GM18858 (cell line): ENCODE measurements at regions not wholly inside any gene's neighbourhood (a gene's known extent, or its start where the extent isn't known, plus 50 kb on each side); places are given as distances from the start of the nearest gene placed in this dataset.

Experiments used
- ATAC-seq: cut with Tn5 transposase; IDR thresholded peaks from one replicate; pipeline ENCODE4 v1.9.1; 2021; ENCODE audit not compliant: unreplicated experiment

GRCh38 chr5:158308429-158309025 is 449.6 kb upstream of the CLINT1 start:
- no peak for ATAC-seq

- ATAC-seq = no peak
These were observed 446.9 kb upstream of the CLINT1 start for GRCh38 chr5:158305861-158306260.

GRCh38 chr5:158304607-158305006 is 445.7 kb upstream of the CLINT1 start:
- ATAC-seq = no peak

GRCh38 chr5:158303883-158304282 is 444.9 kb upstream of the CLINT1 start:
- ATAC-seq = no peak

- no peak for ATAC-seq
These were observed 444.3 kb upstream of the CLINT1 start for GRCh38 chr5:158303275-158303674.

GRCh38 chr5:158302029-158302428 is 443.1 kb upstream of the CLINT1 start:
- no peak for ATAC-seq

- no peak for ATAC-seq
These were observed 442.2 kb upstream of the CLINT1 start for GRCh38 chr5:158301186-158301585.

GRCh38 chr5:158300256-158300655 is 441.3 kb upstream of the CLINT1 start:
- no peak for ATAC-seq

- no peak for ATAC-seq
These were observed 438.1 kb upstream of the CLINT1 start for GRCh38 chr5:158297002-158297527.

GRCh38 chr5:158294701-158295100 is 435.8 kb upstream of the CLINT1 start:
- no peak for ATAC-seq

GRCh38 chr5:158292981-158293380 is 434.0 kb upstream of the CLINT1 start:
- no peak for ATAC-seq

GRCh38 chr5:158289967-158290366 is 431.0 kb upstream of the CLINT1 start:
- no peak for ATAC-seq

- ATAC-seq = no peak
These were observed 429.3 kb upstream of the CLINT1 start for GRCh38 chr5:158288272-158288657.

GRCh38 chr5:158287643-158288271 is 428.8 kb upstream of the CLINT1 start:
- no peak for ATAC-seq

GRCh38 chr5:158286827-158287226 is 427.9 kb upstream of the CLINT1 start:
- ATAC-seq = no peak

- no peak for ATAC-seq
These were observed 426.8 kb upstream of the CLINT1 start for GRCh38 chr5:158285698-158286097.

GRCh38 chr5:158284242-158284641 is 425.3 kb upstream of the CLINT1 start:
- ATAC-seq = no peak

- ATAC-seq = no peak
These were observed 424.5 kb upstream of the CLINT1 start for GRCh38 chr5:158283397-158283796.

- no peak for ATAC-seq
These were observed 419.4 kb upstream of the CLINT1 start for GRCh38 chr5:158278216-158278925.

- ATAC-seq = no peak
These were observed 418.3 kb upstream of the CLINT1 start for GRCh38 chr5:158277276-158277675.

- no peak for ATAC-seq
These were observed 417.7 kb upstream of the CLINT1 start for GRCh38 chr5:158276692-158277091.

- no peak for ATAC-seq
These were observed 416.6 kb upstream of the CLINT1 start for GRCh38 chr5:158275511-158275910.
